ENCODE measurements at regions not wholly inside any gene's neighbourhood (a gene's known extent, or its start where the extent isn't known, plus 50 kb on each side); places are given as distances from the start of the nearest gene placed in this dataset.

DNA sequence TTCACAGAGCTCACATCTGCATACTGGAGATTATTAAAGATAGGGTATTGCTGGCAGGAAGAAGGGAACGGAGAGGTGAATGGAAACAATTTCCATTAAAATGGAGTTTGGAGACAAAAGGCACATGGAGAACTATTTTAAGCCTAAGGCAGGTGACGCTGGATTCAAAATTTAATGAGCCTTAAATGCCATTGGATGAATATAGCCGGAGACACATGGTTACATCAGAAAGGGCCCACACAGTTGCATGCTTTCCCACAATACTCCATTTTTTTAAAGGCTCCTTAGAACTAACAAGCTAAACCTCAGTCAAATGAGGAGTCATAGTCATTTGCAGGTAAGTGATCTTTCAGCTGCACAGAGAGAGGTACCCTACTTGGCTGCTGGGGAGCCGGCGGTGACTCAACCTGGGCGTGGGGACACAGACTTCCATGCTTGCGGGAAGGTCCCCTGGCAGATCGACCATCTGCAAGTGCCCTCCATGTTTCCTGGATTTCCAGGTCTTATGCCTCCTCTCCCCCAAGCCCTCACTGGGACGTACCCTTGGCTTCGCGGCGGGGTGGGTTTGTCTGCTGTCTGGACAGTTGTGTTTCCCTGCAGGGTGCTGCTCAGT is 259.2 kb downstream of the CBLN1 start:
- no peak for DNase-seq

DNA sequence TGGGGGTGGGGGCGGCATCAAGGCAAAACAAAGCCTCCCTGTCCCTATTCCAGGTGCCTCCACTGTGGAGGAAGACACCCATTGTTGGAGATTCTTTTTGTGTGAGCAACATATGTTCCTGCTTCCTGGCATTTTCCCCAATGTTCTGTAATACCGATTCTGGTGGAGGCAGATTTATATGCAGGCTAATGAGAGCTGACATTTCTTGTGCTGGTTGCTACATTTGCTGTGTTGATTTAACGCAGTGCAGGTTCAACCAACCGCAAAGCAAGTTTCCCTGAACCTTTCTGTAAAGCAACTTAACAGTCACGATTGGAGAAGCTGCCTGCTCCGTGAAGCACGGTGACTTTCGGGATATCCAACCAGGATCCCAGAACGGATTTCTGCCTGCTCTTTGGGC is 260.5 kb downstream of the CBLN1 start:
- DNase-seq = no peak

DNA sequence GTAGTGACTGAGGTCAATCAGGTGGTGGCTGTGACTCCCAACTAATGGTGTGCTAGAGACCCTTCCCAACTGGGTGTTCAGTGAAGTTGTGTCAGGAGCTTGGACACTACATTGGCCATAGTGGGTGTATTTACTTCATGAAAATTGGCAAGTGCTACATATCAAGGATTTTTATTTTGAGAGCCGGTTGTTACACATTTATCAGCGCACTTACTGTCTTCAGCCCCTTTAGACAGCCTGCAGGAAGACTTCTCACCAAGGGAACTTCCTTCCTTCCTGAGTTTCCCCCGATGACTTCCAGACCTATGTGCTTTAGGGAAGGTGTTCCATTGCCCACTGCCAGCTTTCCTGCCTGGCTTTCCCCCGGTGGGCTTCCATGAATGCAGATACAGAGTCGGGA is 261.2 kb downstream of the CBLN1 start:
- DNase-seq = no peak

DNA sequence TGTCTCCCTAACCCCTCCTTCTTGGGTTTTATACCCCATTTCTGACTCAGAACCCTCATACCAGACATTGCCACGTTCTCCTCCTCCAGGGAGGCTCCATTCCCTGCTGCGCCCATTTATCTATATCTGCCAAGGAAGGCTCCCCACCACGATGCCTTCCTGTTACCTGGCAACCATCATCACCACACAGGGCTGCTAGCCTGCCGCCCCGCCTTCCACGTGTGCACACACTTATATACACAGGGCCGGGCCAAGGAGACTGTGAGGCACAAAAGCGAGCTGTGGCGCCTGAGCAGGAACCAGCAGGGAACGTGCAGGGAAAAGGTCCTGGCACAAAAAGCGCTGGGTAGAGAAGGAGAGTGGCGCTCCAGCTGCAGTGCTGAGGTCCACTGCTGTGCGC is 261.8 kb downstream of the CBLN1 start:
- no peak for DNase-seq

DNA sequence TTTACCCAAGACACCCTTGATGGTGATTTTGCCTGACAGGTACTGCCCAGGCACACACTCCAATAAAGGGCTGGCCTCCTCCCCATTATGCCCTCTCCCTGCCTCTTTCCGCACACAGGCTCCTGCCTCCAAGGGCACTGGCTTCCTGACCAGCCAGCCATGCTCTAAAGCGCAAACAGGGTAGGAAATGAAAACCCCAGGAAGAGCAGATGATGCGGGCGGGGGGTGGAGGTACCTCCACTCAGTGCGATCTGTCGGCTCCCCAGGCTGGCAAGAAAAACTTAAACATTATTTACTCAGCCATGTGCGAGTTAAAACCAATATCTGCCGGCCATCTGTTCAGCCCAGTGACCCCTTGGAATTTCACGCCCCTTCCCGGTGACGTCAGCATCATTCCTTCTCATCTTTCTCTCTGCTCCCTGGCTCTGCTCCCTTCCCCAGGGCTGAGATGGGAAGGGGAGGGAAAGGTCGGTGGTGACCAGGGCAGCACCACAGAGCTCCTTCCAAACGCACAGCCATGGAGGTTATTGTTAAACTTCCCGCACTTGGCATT is 262.5 kb downstream of the CBLN1 start:
- no peak for DNase-seq

- DNase-seq = no peak
Measured at GRCh38 chr16:49018259-49018931, 263.2 kb downstream of the CBLN1 start.

DNA sequence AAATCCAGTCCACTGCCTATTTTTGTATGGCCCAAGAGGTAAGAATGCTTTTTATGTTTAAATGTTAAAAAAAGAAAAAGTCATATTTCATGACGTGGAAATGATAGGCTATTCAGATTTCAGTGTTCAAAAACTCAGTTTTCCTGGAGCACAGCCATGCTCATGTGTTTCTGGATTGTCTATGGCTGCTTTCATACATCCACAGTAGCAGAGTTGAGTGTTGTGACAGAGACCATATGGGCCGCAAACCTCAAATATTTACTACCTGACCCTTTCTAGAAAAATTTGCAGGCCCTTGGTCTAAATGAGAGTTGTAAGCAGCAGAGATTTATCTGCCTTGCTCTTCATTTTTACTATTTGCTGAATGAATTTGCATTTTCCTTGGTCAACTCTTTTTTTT is 264.1 kb downstream of the CBLN1 start:
- DNase-seq = no peak

DNA sequence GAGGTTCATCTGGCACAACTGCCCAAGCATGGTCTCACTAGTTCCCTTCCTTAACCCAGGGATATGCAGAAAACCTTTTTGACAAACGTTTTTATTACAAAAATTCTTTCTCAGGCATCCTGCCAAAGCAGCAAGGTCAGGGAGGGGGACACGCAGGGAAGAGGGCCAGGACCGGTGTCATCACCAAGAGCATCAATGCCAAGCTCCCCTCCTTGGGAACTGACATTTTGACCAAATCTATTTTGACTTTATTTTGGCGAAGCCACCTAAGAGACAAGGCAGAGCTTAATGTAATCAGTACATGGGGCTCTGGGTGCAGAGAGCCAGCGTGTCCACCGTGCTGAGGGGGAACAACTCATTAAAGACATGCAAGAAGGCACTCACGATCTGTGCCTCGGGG is 265.2 kb downstream of the CBLN1 start:
- no peak for DNase-seq

GRCh38 chr16:49015225-49015592 is 266.4 kb downstream of the CBLN1 start:
- DNase-seq = no peak

DNA sequence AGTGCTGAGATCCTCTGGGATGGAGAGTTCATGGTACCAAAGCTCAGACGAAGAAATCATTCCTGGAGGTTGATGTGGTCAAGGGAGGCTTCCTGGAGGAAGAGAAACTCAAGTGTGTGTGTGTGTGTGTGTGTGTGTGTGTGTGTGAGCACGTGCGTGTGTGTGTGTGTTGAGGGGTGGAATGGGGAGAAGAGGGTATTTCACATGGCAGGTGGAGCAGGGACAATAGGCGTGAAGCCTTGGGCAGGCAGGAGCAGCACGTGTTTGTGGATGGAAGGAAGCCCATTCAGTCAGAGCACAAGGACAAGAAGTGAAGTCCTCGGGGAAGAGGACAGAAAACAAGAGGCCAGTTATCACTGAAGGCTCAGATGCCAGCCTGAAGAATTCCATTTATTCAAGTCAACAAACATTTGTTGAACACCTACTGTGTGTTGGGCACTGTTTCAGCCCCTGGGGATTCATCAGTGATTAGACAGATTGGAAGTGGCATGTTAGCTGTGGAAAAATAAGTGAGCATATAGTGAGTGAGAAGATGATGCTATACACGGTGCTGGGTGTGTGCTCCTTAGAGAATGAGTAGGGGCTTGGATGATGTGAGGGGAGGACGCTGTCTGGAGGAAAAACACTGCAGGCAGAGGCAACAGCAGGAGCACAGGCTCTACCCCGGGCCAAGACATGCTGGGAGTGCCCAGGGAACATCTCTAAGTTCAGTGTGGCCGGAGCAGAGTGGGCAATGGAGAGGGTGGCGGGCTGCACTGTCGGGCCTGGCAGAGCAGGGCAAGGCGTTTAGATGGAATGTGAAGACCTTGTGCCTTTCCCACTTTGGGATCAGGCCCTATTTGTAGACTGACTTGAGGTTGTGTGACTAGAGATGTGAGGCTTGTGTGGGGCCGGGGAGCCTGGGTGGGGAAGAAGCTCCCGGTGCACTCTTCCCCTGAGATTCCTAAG is 267.1 kb downstream of the CBLN1 start:
- DNase-seq = no peak

GRCh38 chr16:49013727-49014080 is 267.9 kb downstream of the CBLN1 start:
- DNase-seq = no peak

- peak; percentile 49 for DNase-seq
Measured at GRCh38 chr16:49012961-49013726, 268.5 kb downstream of the CBLN1 start.

GRCh38 chr16:49011901-49012300 is 269.7 kb downstream of the CBLN1 start:
- no peak for DNase-seq

GRCh38 chr16:49010879-49011278 is 270.8 kb downstream of the CBLN1 start:
- DNase-seq = no peak

DNA sequence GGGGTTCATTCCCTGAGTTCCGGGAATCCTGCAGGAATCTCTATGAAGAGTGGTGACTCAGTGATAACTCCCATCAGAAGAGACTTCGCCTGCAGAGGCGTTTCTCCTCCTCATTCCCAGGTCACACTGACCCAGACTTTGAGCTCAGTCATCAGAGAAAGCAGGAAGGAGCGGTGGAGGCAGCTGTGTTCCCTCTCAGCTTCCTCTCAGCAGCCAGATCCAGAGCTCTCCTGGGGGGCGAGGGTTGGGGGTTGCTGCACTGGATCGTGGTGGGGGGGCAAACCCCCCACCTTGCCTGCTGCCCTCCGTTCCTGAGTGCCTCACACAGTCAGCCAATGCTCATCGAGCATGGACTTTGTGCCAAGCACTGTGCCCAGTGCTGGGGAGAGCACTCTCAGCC is 271.2 kb downstream of the CBLN1 start:
- DNase-seq = no peak

DNA sequence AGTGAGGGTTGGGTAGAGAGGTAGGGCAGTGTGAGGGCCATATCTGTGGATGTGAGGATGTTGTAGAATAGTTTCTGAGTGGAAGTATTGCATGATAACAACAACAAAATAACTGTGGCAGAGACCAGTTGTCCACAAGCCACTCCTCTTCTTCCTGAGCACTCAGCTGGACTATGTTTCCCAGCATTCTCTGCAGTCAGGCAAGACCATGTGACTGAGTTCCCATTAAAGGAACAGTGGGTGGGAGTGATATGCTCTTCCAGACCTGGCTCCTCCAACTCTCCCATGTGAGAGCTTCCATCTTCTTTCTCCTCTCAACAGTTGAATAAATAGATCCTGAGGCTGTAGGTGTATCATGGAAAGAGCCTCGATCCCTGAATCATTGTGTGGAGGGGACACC is 272.4 kb downstream of the CBLN1 start:
- DNase-seq = no peak

DNA sequence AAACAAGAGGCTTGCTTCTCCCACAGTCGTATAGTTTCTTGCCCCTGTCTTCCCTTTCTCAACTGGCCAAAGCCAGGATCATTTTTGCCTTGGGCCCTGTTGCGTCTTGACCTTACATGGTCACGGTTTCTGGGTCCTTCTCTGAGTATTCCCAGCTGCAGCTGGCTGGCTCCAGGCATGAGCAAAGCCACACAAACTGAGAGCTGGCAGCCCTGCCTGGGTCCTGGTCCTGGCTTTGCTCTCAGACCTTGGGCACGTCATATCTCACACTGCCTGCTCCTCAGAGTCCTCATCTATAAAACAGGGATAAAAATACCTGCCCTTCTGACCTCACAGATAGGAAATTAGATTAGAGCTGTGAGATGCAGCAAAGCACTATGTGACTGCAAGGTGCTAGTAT is 277.6 kb downstream of the CBLN1 start:
- no peak for DNase-seq

DNA sequence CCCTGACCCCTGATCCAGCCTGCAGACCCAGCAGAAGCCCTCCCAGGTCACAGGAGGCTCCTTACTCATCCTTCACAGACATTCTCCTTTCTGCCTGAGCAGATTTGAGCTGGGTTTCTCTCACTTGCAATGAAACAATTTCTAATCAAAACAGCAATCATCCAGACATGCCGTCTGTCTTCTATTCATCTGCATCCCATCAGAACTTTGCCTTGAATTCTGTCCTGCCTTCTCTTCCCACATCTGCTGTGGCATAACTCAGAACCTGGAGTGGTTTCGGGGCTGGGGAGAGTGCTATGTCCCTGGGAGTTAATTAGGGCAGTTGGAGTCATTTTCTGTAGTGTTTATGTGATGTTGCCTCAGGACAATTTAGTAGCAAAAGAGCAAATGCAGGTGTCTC is 278.6 kb downstream of the CBLN1 start:
- no peak for DNase-seq

- no peak for DNase-seq
Measured at GRCh38 chr16:49000594-49000993, 281.0 kb downstream of the CBLN1 start.

GRCh38 chr16:48999508-48999907 is 282.1 kb downstream of the CBLN1 start:
- DNase-seq = no peak

- DNase-seq = no peak
Measured at GRCh38 chr16:48999044-48999443, 282.6 kb downstream of the CBLN1 start.

DNA sequence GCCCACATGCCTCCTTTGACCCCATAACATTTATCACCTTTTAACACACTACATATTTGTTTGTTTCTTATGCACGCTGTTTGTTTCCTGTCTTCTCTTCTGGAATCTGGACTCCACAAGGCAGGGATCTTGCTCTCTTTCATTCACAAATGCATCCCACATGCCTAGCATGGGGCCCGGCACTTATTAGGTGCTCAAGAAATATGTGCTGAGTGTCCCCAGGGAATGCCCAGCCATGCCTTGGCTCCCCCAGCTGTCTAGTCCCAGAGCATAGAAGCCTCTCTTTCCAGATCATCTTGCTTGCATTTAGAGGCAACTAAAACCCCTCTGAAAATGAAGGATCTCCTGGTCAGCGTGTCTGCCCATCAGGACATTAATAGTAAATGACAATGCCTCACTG is 283.7 kb downstream of the CBLN1 start:
- no peak for DNase-seq

GRCh38 chr16:48997081-48997615 is 284.5 kb downstream of the CBLN1 start:
- no peak for DNase-seq
